ENCODE measurements at regions not wholly inside any gene's neighbourhood (a gene's known extent, or its start where the extent isn't known, plus 50 kb on each side); places are given as distances from the start of the nearest gene placed in this dataset.
A peak's percentile ranks its signal among the peaks of the same experiment; 100 is the strongest.
"Not testable (repeated sequence)": the region's sequence is repeated elsewhere in the genome, so short reads cannot be mapped to it uniquely, and the experiment has no call there.

GRCh38 chr15:84397066-84397465, 161.5 kb downstream of the GOLGA6L4 start:
- not testable (repeated sequence) for H3K27ac ChIP-seq, H3K36me3 ChIP-seq
- WGBS = no CpG with 5 or more reads among the region's 18 CpGs

GRCh38 chr15:84398087-84398486, 162.5 kb downstream of the GOLGA6L4 start:
- not testable (repeated sequence) for H3K4me1 ChIP-seq, H3K4me3 ChIP-seq, H3K27ac ChIP-seq, H3K9me3 ChIP-seq, H3K27me3 ChIP-seq, H3K36me3 ChIP-seq
- WGBS = 77% methylated on average over 4 of the region's 4 CpGs
- DNase-seq (ENCODE audit: low spot score in 2 of 2) = peak in 1 of 2 donors; percentile 12

More at GRCh38 chr15:84397066-84397465, 161.5 kb downstream of the GOLGA6L4 start:
- DNase-seq (ENCODE audit: low spot score in 2 of 2) = peak in 1 of 2 donors; percentile 45
- not testable (repeated sequence) for H3K4me3 ChIP-seq, H3K4me1 ChIP-seq, H3K9me3 ChIP-seq, H3K27me3 ChIP-seq

DNA sequence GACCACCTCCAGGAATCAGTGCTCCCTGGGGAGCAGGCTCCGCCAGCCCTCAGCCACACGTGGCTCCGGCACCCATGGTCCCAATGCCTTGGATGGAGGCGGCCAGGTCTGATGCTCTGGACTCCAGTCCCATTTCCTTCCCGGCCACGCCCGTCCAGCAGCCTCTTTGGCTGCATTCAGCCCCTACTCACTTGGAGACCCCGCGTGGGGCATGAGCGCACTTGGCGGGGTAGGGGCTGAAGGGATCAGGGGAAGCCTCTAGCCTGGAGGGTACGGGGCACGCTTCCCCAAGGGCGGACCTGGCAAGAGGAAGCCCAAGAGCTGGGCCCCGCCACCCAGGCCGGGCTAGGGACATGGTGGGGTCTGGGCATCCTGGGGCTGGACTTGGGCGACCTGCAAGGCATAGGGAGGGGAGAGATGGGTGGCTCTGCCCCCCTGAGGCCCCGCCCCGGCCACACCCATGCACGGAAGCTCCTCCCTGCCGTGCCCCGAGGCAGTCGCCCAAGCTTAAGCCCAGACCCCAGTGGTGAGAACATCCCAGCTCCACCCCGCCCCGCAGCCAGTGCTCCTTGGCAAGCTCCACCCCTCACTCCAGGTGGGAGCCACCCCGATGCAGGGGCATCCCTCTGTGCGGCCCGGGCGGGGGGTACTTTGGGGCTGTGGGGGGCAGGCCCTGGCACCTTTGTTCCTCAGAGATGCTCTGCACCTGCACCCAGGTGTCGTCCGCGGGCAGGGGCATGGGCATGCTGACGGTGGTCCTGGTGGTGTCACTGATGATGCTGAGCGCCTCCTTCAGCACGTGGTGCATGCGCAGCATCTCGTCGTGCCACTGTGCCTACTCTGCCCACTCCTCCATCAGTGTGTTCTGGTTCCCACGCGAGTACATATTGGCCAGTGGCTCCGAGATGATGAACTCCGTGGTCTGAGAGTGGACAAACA, 163.5 kb downstream of the GOLGA6L4 start:
- Histone ChIP-seq H3K36me3 (no peaks in the 10 kb centered on the region), H3K27ac (no peak overlapping the region), H3K4me3 (no peak overlapping the region), H3K4me1 (no peaks in the 10 kb centered on the region), H3K9me3 (no peaks in the 10 kb centered on the region), H3K27me3 (no peaks in the 10 kb centered on the region)
- TF ChIP-seq POLR2AphosphoS5 (IDR thresholded peaks at IDR 0.05) = no peak
- no peak for TF ChIP-seq EP300 (IDR thresholded peaks at IDR 0.05)
- no peak for TF ChIP-seq POLR2A (IDR thresholded peaks at IDR 0.05)
- TF ChIP-seq CTCF (IDR thresholded peaks at IDR 0.05) = no peak
- WGBS = 81% methylated on average over 15 of the region's 42 CpGs
- DNase-seq (ENCODE audit: low spot score in 2 of 2) = peak; percentile 57 to 73

- TF ChIP-seq POLR2AphosphoS5 (IDR thresholded peaks at IDR 0.05) (no peak), CTCF (IDR thresholded peaks at IDR 0.05) (no peak), EP300 (IDR thresholded peaks at IDR 0.05) (no peak), POLR2A (IDR thresholded peaks at IDR 0.05) (no peak)
- H3K27me3 ChIP-seq = no peaks in the 10 kb centered on the region
- peak in 1 of 2 donors; percentile 53 for DNase-seq (ENCODE audit: low spot score in 2 of 2)
- H3K27ac ChIP-seq = no peak overlapping the region
- no peaks in the 10 kb centered on the region for H3K4me1 ChIP-seq
- H3K4me3 ChIP-seq = no peak overlapping the region
- WGBS = 83% methylated on average over 12 of the region's 13 CpGs
- no peaks in the 10 kb centered on the region for H3K36me3 ChIP-seq
- no peaks in the 10 kb centered on the region for H3K9me3 ChIP-seq
Measured at GRCh38 chr15:84400017-84400740, 164.6 kb downstream of the GOLGA6L4 start.

DNA sequence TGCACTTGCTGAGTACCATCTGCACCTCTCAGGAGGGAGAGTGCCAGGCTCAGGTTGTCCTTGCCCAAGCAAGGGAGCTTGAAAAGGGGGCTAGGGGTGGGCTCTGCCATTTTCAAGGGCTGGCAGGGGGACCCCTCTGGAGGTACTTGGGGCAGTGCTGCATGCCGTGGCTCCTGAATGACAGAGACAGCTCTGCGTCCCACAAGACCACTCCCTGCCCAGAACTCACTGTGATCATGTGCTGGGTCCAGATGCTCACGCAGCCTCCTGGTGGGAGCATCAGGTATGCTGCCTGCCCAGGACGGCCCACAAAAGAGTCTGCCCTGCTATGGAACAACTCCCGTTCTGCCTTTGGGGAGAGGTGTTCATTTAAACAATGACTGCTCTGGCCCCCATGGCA, 165.2 kb downstream of the GOLGA6L4 start:
- TF ChIP-seq POLR2A (IDR thresholded peaks at IDR 0.05) (no peak), CTCF (IDR thresholded peaks at IDR 0.05) (no peak), EP300 (IDR thresholded peaks at IDR 0.05) (no peak), POLR2AphosphoS5 (IDR thresholded peaks at IDR 0.05) (no peak)
- no peak overlapping the region for H3K4me3 ChIP-seq
- no peaks in the 10 kb centered on the region for H3K36me3 ChIP-seq
- WGBS = 50% methylated on average over 2 of the region's 5 CpGs
- no peaks in the 10 kb centered on the region for H3K9me3 ChIP-seq
- no peaks in the 10 kb centered on the region for H3K4me1 ChIP-seq
- peak; percentile 39 to 64 for DNase-seq (ENCODE audit: low spot score in 2 of 2)
- H3K27ac ChIP-seq = no peak overlapping the region
- no peaks in the 10 kb centered on the region for H3K27me3 ChIP-seq

GRCh38 chr15:84401461-84401860, 165.9 kb downstream of the GOLGA6L4 start:
- H3K9me3 ChIP-seq, H3K27ac ChIP-seq, H3K4me1 ChIP-seq, H3K4me3 ChIP-seq, H3K36me3 ChIP-seq, H3K27me3 ChIP-seq: not testable (repeated sequence)
- WGBS = 94% methylated on average over 5 of the region's 5 CpGs
- peak; percentile 53 to 67 for DNase-seq (ENCODE audit: low spot score in 2 of 2)

DNA sequence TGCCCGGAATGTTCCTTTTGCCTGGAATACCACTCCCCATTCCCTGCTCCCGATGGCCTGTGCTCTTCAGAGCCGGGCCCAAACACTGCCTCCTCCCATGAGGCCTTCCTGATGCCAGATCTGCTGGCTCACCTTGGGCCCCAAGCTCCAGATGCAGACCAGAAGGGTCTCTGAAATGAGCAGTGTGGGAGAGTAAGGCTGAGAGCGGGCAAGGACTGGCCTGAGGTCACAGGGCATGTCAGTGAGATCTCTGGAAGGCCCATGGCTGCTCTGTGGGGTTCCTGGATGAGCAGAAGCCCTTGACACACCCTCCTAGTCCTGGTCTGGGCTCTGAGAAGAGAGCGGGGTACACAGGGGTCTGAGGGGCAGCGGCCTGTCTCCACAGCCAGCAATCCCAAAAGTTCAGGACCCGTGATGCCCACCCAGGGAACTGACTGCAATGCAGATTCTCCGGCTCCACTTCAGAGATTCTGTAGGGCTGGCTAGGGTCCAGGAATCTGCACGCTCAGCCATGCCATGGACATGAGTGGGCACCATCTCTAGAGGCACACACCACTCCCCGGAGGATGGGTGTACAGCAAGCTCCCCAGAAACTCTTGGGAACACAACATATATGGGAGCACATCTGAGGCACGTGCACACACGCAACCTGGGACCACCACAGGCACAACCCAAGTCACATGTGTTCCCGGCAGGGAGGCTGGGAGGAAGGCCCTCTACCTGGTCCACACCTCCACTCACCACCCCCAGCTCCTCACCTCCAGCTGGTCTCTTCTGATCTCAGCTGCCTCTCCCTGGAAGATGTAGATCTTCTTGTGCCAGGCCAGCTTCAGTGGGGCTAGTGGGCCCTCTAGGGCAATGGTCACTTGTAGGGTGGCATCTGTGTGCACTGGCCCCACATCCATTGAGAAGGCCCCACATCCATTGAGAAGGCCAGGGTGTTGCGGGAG, 166.6 kb downstream of the GOLGA6L4 start:
- peak; percentile 32 to 39 for DNase-seq (ENCODE audit: low spot score in 2 of 2)

More for the DNA sequence above, 166.6 kb downstream of the GOLGA6L4 start:
- not testable (repeated sequence) for H3K27me3 ChIP-seq, H3K27ac ChIP-seq, H3K9me3 ChIP-seq, H3K36me3 ChIP-seq, H3K4me1 ChIP-seq, H3K4me3 ChIP-seq
- WGBS = 95% methylated on average over 9 of the region's 14 CpGs

Data from suprapubic skin (tissue), 4 donors.